Mammary epithelial cell (primary cell): ENCODE measurements at regions not wholly inside any gene's neighbourhood (a gene's known extent, or its start where the extent isn't known, plus 50 kb on each side); places are given as distances from the start of the nearest gene placed in this dataset.

Experiments
- EZH2 ChIP-seq: IDR thresholded peaks from 2 replicates; pipeline ENCODE4 v1.6.1; 2012; ENCODE audit warnings: low read length, inconsistent platforms, borderline replicate concordance
- TF ChIP-seq, protein P1 (sequence below), 2 donors: IDR thresholded peaks in 1 of 2; conservative IDR thresholded peaks in 1 of 2; 2 replicates each; pipeline ENCODE4 v1.5.1; 2011 to 2012; ENCODE audit warnings: inconsistent platforms in 2 of 2, low read length in 2 of 2, mild to moderate bottlenecking in 2 of 2, control low read depth in 1 of 2, low read depth in 1 of 2; ENCODE audit not compliant: insufficient read depth in 1 of 2; ENCODE audit errors: extremely low read depth in 1 of 2

DNA sequence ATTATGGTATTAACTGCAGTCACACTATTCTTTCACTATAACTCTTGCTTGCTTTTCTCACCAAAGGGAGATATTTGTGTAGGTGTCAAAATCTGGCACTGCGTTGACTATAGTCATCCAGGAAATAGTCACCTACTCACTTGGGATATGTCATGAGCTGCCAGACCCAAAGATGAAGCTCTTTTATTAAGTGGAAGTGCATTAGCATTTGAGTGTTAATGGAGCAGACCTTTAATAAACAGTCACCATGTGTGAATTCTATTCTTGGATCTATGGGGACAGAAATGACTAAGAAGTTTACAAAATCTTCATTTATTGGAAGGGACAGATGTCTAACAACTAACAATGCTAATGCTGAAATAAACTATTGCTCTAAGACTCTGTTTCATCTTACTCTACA, 130.1 kb upstream of the NEDD9 start:
- TF ChIP-seq, protein P1, sequence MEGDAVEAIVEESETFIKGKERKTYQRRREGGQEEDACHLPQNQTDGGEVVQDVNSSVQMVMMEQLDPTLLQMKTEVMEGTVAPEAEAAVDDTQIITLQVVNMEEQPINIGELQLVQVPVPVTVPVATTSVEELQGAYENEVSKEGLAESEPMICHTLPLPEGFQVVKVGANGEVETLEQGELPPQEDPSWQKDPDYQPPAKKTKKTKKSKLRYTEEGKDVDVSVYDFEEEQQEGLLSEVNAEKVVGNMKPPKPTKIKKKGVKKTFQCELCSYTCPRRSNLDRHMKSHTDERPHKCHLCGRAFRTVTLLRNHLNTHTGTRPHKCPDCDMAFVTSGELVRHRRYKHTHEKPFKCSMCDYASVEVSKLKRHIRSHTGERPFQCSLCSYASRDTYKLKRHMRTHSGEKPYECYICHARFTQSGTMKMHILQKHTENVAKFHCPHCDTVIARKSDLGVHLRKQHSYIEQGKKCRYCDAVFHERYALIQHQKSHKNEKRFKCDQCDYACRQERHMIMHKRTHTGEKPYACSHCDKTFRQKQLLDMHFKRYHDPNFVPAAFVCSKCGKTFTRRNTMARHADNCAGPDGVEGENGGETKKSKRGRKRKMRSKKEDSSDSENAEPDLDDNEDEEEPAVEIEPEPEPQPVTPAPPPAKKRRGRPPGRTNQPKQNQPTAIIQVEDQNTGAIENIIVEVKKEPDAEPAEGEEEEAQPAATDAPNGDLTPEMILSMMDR (conservative IDR thresholded peaks at IDR 0.05 in 1 of 2, IDR thresholded peaks at IDR 0.05 in 1 of 2; ENCODE audit: extremely low read depth in 1 of 2, insufficient read depth in 1 of 2, low read depth in 1 of 2, low read length in 2 of 2), result no peak
- no peak for TF ChIP-seq EZH2
